ENCODE measurements at regions not wholly inside any gene's neighbourhood (a gene's known extent, or its start where the extent isn't known, plus 50 kb on each side); places are given as distances from the start of the nearest gene placed in this dataset.
"Not testable (repeated sequence)": the region's sequence is repeated elsewhere in the genome, so short reads cannot be mapped to it uniquely, and the experiment has no call there.

DNA sequence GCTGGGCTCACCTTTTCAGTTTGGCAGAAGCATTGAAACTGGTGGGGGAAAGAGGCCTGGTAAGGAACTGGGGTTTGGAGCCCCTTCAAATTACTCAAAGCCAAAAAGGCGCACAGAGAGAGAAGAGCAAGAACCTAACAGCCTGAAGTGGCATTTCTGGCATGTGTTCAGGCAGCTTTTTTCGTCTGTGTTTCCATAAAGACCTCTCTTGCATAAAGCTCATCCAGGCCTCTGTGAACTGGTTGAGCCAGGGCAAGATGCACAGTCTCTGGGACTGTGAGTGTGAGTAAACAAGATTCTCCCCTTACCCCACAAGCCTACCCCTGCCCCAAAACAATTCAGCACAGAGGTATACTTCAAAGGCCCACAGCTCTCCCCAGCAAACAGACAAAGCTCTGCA, 167.8 kb downstream of the QRSL1 start:
- no peak for DNase-seq

- DNase-seq, result no peak
Measured at GRCh38 chr6:106796781-106797180, 167.4 kb downstream of the QRSL1 start.

GRCh38 chr6:106794129-106794528, 164.8 kb downstream of the QRSL1 start:
- no peak for DNase-seq

- no peak for DNase-seq
Measured at GRCh38 chr6:106792536-106793236, 163.3 kb downstream of the QRSL1 start.

- DNase-seq, result no peak
Measured at GRCh38 chr6:106790935-106791334, 161.6 kb downstream of the QRSL1 start.

- DNase-seq, result no peak
Measured at GRCh38 chr6:106790149-106790770, 160.9 kb downstream of the QRSL1 start.

- DNase-seq, result no peak
Measured at GRCh38 chr6:106789428-106790148, 160.2 kb downstream of the QRSL1 start.

DNA sequence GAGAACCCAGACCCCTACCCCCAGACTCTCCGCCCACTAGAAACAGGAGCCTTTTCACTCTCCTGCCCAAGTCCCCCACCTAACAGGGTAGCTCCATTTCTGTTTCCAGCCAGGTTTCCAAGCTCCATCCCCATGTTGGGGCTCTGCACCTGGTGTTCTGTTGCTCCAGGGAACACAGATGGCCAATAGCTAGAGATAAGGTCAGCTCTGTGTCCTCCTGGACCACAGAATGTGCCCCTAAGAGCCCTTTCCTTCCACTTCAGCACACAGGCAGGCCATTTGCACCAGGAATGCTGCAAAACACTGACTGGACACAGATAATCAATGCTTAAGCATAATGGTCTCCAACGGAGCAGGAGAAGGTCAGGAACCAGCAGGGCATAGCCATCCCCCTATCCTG, 159.4 kb downstream of the QRSL1 start:
- no peak for DNase-seq

- no peak for DNase-seq
Measured at GRCh38 chr6:106787327-106788196, 158.2 kb downstream of the QRSL1 start.

- DNase-seq, result no peak
Measured at GRCh38 chr6:106785298-106785697, 155.9 kb downstream of the QRSL1 start.

DNA sequence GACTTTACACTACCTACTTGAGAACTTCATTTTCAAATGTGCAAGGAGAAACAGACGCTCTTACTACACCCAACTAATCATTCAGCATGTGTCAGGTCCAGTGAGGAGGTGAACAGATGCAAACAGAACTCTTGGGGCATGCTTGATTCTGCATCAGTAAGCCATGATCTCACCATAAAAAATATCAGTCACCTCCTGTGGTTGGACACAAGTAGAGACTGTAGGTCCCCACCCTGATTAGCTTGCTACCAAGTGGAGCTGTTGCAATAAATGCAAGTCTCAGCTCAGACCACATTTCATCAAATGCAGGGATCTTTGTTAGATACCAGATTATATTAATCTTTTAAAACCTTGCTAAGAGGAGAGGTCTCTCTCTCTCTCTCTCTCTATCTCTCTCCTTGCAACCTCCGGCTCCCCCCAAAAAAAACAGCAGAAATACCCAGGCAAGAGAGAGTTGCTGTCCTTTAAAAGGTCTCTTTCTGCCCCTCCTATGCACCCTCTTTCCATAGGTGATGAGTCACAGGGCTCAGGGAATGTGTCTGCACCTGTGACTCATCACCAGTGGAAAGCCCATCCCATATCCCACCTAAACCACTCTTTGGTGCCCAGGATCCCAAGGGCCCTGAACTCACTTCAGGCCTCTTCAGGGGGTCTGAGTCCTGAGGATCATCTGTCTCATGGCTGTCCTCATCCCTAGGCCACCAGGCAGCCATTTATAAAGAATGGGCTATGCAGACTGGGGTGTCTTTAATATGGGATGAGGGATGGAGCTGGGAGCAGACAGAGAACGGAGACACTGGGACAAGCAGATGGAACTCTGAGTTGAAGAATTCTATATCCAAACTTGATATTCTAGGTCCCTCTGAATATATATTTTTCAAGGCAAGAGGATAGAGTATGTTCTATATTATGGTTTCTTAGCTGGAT, 154.5 kb downstream of the QRSL1 start:
- DNase-seq, result no peak

DNA sequence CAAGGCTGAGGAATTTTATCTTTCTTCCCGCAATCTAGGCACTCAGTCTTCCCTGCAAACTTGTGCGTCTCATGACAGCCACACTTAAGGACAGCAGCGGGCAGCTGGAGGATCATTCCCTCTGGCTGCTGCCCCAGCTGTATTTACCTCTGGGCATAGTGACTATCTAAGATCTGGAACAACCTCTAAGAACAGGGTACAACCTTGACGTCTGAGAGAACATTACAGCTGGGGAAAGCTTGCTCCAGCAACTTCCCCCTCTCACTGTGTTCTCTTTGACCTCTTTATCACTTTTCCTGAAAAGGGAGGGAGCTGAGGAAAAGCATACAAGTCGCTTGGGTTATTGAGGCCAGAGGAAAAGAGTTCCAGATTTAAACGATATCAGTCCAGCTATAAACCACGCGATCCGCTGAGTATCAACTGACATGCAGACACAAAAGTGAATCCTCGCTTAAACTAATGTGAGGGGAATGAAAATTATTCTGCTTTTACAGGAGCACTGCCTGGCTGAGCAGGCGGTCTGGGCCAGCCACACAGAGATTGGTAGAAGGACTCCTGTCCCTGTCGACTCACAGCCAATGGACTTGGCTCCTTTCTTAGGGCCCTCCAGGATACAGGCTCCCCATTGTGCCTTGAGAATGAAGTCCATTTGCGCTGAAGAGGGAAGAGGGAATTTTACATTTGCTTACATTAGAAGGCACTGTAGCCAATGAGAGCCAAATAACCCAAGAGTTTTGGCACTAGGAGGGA, 153.3 kb downstream of the QRSL1 start:
- no peak for DNase-seq

GRCh38 chr6:106779552-106779951, 150.2 kb downstream of the QRSL1 start:
- not testable (repeated sequence) for DNase-seq

DNA sequence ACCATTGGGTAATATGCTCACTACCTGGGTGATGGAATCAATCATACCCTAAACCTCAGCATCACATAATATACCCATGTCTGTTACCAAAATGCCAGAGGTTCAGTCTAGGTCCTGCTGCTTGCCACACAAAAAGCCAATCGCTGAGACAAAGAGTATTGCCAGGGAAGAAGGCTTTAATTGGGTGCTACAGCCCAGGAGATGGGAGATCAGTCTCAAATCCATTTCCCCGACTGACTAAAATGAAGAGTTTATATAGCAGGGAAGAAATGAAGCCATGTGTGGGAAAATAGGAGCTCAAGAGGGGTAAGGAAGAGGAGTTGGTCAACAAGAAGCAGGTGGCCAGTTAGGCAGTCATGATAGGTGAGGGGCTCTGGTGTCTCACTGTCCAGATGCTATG, 149.6 kb downstream of the QRSL1 start:
- DNase-seq, result no peak

- no peak for DNase-seq
Measured at GRCh38 chr6:106773996-106774629, 144.7 kb downstream of the QRSL1 start.

DNA sequence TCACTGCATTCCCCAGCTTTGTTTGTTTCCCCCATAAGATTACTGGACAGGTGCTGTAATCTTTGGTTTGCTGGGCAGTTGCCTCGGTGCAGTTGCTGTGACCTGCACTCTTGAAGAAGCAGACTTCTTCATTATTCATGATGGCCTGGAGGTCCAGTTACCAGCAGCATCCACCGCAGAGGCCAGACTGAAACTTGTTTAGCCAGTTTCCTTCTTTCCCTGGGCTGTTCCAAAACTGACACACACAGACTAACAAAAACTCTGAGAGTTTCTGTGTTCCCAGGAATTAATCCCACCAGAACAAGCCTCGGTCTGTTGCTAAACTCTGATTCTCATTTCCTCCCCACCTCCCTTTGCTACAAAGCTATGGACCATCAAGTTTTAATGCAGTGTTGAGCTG, 144.1 kb downstream of the QRSL1 start:
- no peak for DNase-seq

- DNase-seq, result no peak
Measured at GRCh38 chr6:106772270-106773142, 143.1 kb downstream of the QRSL1 start.

DNA sequence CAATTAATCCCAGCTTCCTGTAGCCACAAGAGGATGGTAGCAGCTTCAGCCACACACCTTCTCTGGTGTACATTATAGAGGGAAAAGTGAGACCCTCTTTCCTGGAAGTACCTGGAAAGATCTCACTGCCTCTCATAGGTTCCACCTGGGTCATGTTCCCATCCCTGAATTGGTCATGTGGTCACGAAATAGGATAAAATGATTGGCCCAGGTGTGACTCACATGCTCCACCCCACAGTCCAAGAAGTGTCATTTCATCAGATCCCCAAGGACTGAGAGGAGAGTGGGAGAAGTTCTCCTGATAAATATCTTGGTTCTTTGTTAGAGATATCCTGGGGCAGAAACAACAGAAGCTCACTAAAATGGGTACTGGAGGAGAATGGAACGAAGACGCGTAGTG, 142.4 kb downstream of the QRSL1 start:
- no peak for DNase-seq

GRCh38 chr6:106770663-106771062, 141.3 kb downstream of the QRSL1 start:
- DNase-seq, result no peak

GRCh38 chr6:106770081-106770480, 140.7 kb downstream of the QRSL1 start:
- DNase-seq, result no peak

Measured in stimulated activated CD4-positive, alpha-beta T cell treated with anti-CD3 and anti-CD28 coated beads, Interleukin-2, amount 100 ng/mL, for 24 hours (primary cell).